ENCODE measurements at regions not wholly inside any gene's neighbourhood (a gene's known extent, or its start where the extent isn't known, plus 50 kb on each side); places are given as distances from the start of the nearest gene placed in this dataset.

DNA sequence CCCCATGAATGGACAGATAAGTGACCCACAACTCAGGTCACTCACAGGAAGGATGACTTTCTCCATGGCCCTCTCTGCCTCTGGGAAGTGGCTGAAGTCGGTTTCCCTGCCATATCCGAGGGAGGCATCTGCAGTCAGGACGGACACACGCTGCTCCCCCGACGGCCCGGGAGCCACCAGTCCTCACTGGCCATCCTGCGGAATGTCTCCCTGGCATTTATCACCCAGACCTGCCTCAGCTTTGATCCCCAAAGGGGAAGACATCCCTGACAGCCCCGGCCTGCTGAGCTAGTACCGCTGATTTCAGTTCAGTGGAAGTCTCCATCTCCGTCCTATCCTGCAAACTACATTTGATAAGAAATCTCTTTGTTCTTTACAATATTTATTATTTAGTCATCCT, 339.5 kb upstream of the MKI67 start:
- H3K27me3 ChIP-seq (ENCODE audit: control insufficient read depth, insufficient read depth, low read length), result no peaks in the 10 kb centered on the region
- H3K4me1 ChIP-seq (ENCODE audit: control insufficient read depth, insufficient read depth, low read length), result peaks cover 4% of the 10 kb centered on the region; the same call in 1 of the 2 replicates
- no peak overlapping the region for H3K4me3 ChIP-seq (ENCODE audit: low read depth, low read length)
- H3K36me3 ChIP-seq (ENCODE audit: control insufficient read depth, insufficient read depth, low read length), result no peaks in the 10 kb centered on the region
- H3K9ac ChIP-seq (ENCODE audit: low read length), result no peak overlapping the region
- H3K9me3 ChIP-seq (ENCODE audit: control insufficient read depth, insufficient read depth, low read depth, low read length), result peaks cover 3% of the 10 kb centered on the region; the same call in 1 of the 2 replicates
- no peak overlapping the region for H3K27ac ChIP-seq (ENCODE audit: low read depth, low read length)

DNA sequence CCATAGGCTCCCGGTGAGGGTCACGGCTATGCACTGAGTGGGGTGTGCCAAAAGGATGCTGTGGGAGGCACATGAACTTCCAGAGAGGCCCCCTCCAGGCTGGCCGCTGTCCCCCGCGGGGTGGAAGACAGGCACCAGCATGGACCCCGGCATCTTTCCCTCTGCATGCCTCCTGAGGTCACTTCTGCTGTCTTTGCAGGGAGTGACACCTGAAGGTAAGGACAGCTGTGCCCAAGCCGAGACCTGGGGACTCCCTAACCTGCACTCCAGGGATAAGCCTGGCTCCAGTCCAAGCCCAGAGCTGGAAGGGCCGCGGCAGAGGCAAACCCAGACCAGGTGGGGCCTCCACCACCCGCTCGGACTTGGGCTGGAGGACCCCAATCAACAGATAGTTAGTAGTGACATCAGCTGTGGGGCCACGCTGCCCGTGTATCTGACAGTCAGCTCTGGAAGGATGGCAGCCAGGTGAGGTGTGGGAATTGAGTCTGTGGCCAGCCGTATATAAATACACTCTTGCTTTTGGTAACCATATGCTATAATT, 340.7 kb upstream of the MKI67 start:
- H3K9me3 ChIP-seq (ENCODE audit: control insufficient read depth, insufficient read depth, low read depth, low read length), result peaks cover 3% of the 10 kb centered on the region; the same call in 1 of the 2 replicates
- H3K4me1 ChIP-seq (ENCODE audit: control insufficient read depth, insufficient read depth, low read length), result peaks cover 4% of the 10 kb centered on the region; the same call in 1 of the 2 replicates
- H3K4me3 ChIP-seq (ENCODE audit: low read depth, low read length), result no peak overlapping the region
- H3K9ac ChIP-seq (ENCODE audit: low read length), result no peak overlapping the region
- H3K27me3 ChIP-seq (ENCODE audit: control insufficient read depth, insufficient read depth, low read length), result no peaks in the 10 kb centered on the region
- no peak overlapping the region for H3K27ac ChIP-seq (ENCODE audit: low read depth, low read length)
- H3K36me3 ChIP-seq (ENCODE audit: control insufficient read depth, insufficient read depth, low read length), result no peaks in the 10 kb centered on the region

DNA sequence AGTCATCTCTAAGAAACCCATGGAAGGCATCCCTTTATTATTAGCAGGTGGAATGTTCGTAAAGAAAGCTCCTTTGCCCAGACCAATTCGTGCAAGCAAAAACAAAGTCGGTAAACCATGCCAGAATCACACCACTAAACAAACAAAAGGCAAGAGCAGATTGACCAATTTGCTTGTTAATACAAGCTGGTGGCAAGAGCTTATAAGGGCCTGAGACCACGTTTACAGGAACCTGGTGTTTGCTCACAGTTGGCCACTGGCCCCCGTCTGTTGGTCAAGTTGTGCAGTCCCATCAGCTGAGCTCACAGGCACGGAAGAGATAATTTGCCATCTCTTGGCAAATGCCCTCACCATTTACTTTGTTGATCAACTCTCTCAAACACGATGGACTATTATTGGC, 342.2 kb upstream of the MKI67 start:
- H3K4me1 ChIP-seq (ENCODE audit: control insufficient read depth, insufficient read depth, low read length), result no peaks in the 10 kb centered on the region
- H3K9ac ChIP-seq (ENCODE audit: low read length), result no peak overlapping the region
- H3K27me3 ChIP-seq (ENCODE audit: control insufficient read depth, insufficient read depth, low read length), result no peaks in the 10 kb centered on the region
- H3K36me3 ChIP-seq (ENCODE audit: control insufficient read depth, insufficient read depth, low read length), result no peaks in the 10 kb centered on the region
- H3K4me3 ChIP-seq (ENCODE audit: low read depth, low read length), result no peak overlapping the region
- peaks cover 3% of the 10 kb centered on the region; the same call in 1 of the 2 replicates for H3K9me3 ChIP-seq (ENCODE audit: control insufficient read depth, insufficient read depth, low read depth, low read length)
- H3K27ac ChIP-seq (ENCODE audit: low read depth, low read length), result no peak overlapping the region

DNA sequence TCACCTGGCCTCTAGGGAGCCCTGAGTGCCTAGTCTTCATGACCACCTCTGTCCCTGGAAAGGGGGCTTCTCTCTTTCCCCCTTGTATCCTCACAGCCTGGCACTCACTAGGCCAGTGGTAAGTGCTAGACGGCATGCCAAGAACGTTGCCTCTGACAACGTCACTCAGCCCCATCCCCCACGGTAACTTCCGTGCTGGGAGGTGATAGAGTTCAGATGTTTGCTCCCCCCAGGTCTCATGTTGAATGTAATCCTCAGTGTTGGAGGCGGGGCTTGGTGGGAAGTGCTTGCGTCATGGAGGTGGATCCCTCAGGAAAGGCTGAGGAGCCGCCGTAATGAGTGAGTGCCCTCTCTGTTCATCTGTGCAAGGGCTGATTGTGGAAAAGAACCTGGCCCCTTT, 343.3 kb upstream of the MKI67 start:
- no peak overlapping the region for H3K27ac ChIP-seq (ENCODE audit: low read depth, low read length)
- H3K9me3 ChIP-seq (ENCODE audit: control insufficient read depth, insufficient read depth, low read depth, low read length), result peaks cover under 1% of the 10 kb centered on the region; the same call in 1 of the 2 replicates
- no peaks in the 10 kb centered on the region for H3K4me1 ChIP-seq (ENCODE audit: control insufficient read depth, insufficient read depth, low read length)
- H3K36me3 ChIP-seq (ENCODE audit: control insufficient read depth, insufficient read depth, low read length), result no peaks in the 10 kb centered on the region
- no peaks in the 10 kb centered on the region for H3K27me3 ChIP-seq (ENCODE audit: control insufficient read depth, insufficient read depth, low read length)
- H3K4me3 ChIP-seq (ENCODE audit: low read depth, low read length), result no peak overlapping the region
- no peak overlapping the region for H3K9ac ChIP-seq (ENCODE audit: low read length)

DNA sequence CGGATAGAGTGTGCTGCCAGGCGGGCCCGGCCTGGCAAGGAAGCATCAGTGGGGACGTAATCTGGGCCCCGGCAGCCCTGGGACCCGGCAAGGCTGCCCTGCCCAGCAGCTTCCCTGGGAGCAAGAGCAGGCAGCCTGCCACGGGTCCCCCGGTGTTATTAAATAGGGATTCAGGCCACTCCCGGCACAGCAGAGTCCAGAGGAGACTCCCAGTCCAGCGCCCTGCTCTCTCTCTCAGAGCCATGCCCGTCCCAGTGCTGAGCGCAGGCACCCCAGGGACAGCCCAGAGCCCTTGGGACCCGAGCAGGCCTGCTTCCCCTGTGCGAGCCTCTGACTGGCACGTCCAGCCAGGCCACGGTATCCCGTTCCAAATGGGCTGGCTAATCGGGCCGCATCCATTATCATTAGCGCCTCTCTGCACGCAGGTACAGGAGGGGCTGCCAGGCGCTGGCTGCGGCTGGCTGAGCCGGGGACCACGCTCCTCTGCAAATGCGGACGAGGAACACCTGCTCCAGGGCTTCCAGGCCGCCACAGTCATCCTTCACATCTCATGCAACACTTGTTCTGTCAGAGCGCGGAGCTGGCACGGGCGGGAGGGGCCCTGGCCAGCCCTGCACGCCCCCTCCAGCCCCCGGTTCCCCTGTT, 344.2 kb upstream of the MKI67 start:
- Histone ChIP-seq H3K9ac (ENCODE audit: low read length) (no peak overlapping the region), H3K4me3 (ENCODE audit: low read depth, low read length) (no peak overlapping the region), H3K36me3 (ENCODE audit: control insufficient read depth, insufficient read depth, low read length) (no peaks in the 10 kb centered on the region), H3K9me3 (ENCODE audit: control insufficient read depth, insufficient read depth, low read depth, low read length) (no peaks in the 10 kb centered on the region), H3K27ac (ENCODE audit: low read depth, low read length) (no peak overlapping the region), H3K27me3 (ENCODE audit: control insufficient read depth, insufficient read depth, low read length) (no peaks in the 10 kb centered on the region), H3K4me1 (ENCODE audit: control insufficient read depth, insufficient read depth, low read length) (no peaks in the 10 kb centered on the region)

DNA sequence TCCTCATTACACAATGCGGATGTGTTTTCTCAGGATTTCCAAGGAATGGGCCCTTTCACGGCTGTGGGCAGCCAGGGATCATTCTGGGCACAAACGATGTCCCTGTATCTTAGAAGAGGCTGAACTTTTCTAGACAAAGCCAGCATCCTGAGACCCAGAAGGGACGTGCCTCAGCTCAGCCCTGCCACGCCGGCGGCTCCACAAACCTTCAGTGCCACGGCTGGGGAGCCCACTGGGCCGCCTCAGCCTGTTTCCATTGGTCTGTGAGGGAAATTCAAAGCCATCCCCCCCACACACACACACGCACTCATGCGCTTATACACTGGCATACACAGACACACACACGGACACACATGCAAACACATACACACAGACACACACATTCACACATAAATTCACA, 344.9 kb upstream of the MKI67 start:
- H3K4me3 ChIP-seq (ENCODE audit: low read depth, low read length), result no peak overlapping the region
- no peak overlapping the region for H3K9ac ChIP-seq (ENCODE audit: low read length)
- no peaks in the 10 kb centered on the region for H3K9me3 ChIP-seq (ENCODE audit: control insufficient read depth, insufficient read depth, low read depth, low read length)
- no peak overlapping the region for H3K27ac ChIP-seq (ENCODE audit: low read depth, low read length)
- no peaks in the 10 kb centered on the region for H3K36me3 ChIP-seq (ENCODE audit: control insufficient read depth, insufficient read depth, low read length)
- H3K4me1 ChIP-seq (ENCODE audit: control insufficient read depth, insufficient read depth, low read length), result no peaks in the 10 kb centered on the region; the same call in 1 of the 2 replicates
- no peaks in the 10 kb centered on the region for H3K27me3 ChIP-seq (ENCODE audit: control insufficient read depth, insufficient read depth, low read length)

DNA sequence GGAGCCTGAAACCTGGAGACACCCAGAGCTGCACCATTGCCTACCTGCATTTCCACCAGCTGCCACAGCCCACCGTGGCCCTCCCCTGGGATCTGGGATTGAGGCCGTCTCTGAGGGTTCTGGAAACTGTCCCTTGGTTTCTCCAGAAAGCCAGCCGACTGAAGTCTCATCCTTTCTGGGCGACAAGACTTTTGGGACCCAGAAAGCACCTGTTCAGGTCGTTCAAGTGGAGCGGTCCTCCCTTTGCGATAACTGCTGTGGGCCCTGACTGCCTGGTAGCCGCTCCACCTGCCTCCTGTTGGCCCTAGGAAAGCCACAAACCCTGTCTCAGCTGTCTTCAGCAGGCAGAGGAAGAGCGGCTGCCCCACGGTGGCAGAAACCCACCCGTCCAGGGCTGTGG, 346.0 kb upstream of the MKI67 start:
- H3K9me3 ChIP-seq (ENCODE audit: control insufficient read depth, insufficient read depth, low read depth, low read length), result no peaks in the 10 kb centered on the region
- H3K4me1 ChIP-seq (ENCODE audit: control insufficient read depth, insufficient read depth, low read length), result no peaks in the 10 kb centered on the region; the same call in 1 of the 2 replicates
- H3K27me3 ChIP-seq (ENCODE audit: control insufficient read depth, insufficient read depth, low read length), result no peaks in the 10 kb centered on the region
- no peak overlapping the region for H3K9ac ChIP-seq (ENCODE audit: low read length)
- H3K36me3 ChIP-seq (ENCODE audit: control insufficient read depth, insufficient read depth, low read length), result no peaks in the 10 kb centered on the region
- H3K27ac ChIP-seq (ENCODE audit: low read depth, low read length), result no peak overlapping the region
- no peak overlapping the region for H3K4me3 ChIP-seq (ENCODE audit: low read depth, low read length)

DNA sequence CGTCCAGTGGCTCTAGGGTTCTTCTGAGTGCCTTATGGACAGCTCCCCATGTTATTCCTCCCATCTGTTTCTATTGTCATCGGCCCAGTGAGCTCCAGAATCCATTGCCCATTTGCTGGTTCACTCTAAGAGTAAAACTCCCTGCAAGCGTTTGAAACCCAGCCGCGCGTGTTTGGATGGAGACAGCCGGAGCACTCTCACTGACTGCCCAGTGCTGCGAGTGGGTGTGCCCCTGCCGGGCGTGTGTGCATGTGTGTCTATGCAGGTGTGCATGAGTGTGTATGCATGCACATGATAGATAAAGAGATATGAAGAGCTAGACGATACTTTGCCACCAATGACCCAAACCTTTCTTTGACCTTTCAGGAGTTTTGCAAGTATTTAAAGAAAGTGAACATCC, 347.2 kb upstream of the MKI67 start:
- Histone ChIP-seq H3K27me3 (ENCODE audit: control insufficient read depth, insufficient read depth, low read length) (no peaks in the 10 kb centered on the region), H3K4me3 (ENCODE audit: low read depth, low read length) (no peak overlapping the region), H3K9ac (ENCODE audit: low read length) (no peak overlapping the region), H3K27ac (ENCODE audit: low read depth, low read length) (no peak overlapping the region), H3K4me1 (ENCODE audit: control insufficient read depth, insufficient read depth, low read length) (no peaks in the 10 kb centered on the region; the same call in 1 of the 2 replicates), H3K36me3 (ENCODE audit: control insufficient read depth, insufficient read depth, low read length) (no peaks in the 10 kb centered on the region), H3K9me3 (ENCODE audit: control insufficient read depth, insufficient read depth, low read depth, low read length) (no peaks in the 10 kb centered on the region)

DNA sequence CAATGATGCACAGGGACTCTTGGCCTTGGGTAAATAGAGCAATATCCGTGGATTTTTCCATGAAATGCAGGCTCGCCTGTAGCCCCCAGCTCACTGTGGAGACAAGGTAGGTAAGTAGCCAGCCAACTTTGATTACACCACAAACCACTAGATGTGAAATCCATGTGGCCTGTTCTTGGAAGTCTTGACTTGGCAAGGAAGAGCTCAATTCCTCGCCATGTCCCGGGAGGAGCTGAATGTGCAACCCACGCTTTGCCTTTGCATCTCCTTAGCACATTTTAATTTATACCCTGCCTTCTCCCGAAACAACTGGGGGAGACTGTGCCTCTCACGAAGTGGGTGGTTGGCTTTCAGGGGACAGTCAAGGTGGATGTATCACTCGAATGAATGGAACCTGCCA, 347.7 kb upstream of the MKI67 start:
- Histone ChIP-seq H3K9ac (ENCODE audit: low read length) (no peak overlapping the region), H3K27me3 (ENCODE audit: control insufficient read depth, insufficient read depth, low read length) (no peaks in the 10 kb centered on the region), H3K4me1 (ENCODE audit: control insufficient read depth, insufficient read depth, low read length) (no peaks in the 10 kb centered on the region; the same call in 1 of the 2 replicates), H3K36me3 (ENCODE audit: control insufficient read depth, insufficient read depth, low read length) (no peaks in the 10 kb centered on the region), H3K27ac (ENCODE audit: low read depth, low read length) (no peak overlapping the region), H3K9me3 (ENCODE audit: control insufficient read depth, insufficient read depth, low read depth, low read length) (no peaks in the 10 kb centered on the region), H3K4me3 (ENCODE audit: low read depth, low read length) (no peak overlapping the region)

DNA sequence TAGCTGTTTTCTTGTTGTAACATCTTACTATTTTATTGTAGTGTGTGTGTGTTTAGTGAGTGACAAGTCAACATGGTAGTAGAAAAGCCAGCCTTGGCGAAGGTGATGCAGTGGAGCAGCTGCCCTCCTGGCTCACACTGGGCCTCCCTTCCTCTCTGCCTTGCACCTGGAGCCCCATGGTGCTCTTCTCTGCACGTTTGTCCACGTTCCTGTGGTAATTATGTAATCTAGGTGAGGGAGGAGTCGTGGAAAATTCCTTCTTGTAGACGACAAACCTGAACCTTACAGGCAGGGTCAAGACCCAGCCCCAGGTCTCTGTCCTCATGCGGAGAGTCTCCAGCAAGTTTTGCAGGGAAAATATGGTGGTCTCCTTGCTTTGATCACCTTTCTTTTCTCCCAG, 348.3 kb upstream of the MKI67 start:
- no peak overlapping the region for H3K9ac ChIP-seq (ENCODE audit: low read length)
- no peaks in the 10 kb centered on the region for H3K9me3 ChIP-seq (ENCODE audit: control insufficient read depth, insufficient read depth, low read depth, low read length)
- no peaks in the 10 kb centered on the region for H3K36me3 ChIP-seq (ENCODE audit: control insufficient read depth, insufficient read depth, low read length)
- H3K4me3 ChIP-seq (ENCODE audit: low read depth, low read length), result no peak overlapping the region
- no peaks in the 10 kb centered on the region; the same call in 1 of the 2 replicates for H3K4me1 ChIP-seq (ENCODE audit: control insufficient read depth, insufficient read depth, low read length)
- H3K27me3 ChIP-seq (ENCODE audit: control insufficient read depth, insufficient read depth, low read length), result no peaks in the 10 kb centered on the region
- H3K27ac ChIP-seq (ENCODE audit: low read depth, low read length), result no peak overlapping the region

DNA sequence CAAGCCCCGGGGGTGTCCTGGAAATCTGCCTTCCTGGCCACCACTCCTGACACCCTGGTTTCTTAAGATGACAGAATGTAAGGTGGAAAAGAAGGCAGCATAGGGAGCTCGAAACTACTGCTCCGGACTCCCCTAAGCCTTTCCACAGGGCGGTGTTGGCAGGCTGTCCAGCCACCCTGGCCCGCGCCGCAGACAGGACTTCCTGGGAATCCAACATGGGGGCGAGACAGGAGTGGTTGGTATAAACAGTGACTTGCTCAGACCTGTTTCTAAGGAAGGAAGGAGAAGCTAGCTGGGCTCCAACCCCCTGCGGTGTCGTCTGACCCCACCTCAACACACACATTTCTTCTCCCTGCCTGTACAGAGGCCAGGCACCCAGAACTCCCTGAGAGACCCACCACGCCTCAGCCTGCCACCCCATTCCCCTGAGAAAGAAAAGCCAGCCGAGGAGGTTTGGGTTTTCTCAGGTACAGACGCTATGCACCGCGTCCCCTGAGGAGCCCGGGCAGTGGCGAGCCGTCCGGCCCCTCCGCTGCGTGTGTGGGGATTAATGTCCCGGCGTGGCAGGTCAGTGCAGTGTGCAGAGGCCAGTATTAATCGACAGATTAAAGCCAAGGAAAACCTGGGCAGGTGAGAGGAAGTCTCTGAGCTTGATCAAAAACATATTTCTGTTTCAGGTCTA, 349.6 kb upstream of the MKI67 start:
- no peak overlapping the region for H3K27ac ChIP-seq (ENCODE audit: low read depth, low read length)
- no peak overlapping the region for H3K9ac ChIP-seq (ENCODE audit: low read length)
- H3K4me1 ChIP-seq (ENCODE audit: control insufficient read depth, insufficient read depth, low read length), result no peaks in the 10 kb centered on the region; the same call in 1 of the 2 replicates
- H3K9me3 ChIP-seq (ENCODE audit: control insufficient read depth, insufficient read depth, low read depth, low read length), result no peaks in the 10 kb centered on the region
- H3K27me3 ChIP-seq (ENCODE audit: control insufficient read depth, insufficient read depth, low read length), result no peaks in the 10 kb centered on the region
- no peaks in the 10 kb centered on the region for H3K36me3 ChIP-seq (ENCODE audit: control insufficient read depth, insufficient read depth, low read length)
- H3K4me3 ChIP-seq (ENCODE audit: low read depth, low read length), result no peak overlapping the region

All from HUES6 (cell line).